Stimulated activated CD8-positive, alpha-beta memory T cell treated with anti-CD3 and anti-CD28 coated beads, Interleukin-15, amount 100 ng/mL, for 48 hours (primary cell): ENCODE measurements at regions not wholly inside any gene's neighbourhood (a gene's known extent, or its start where the extent isn't known, plus 50 kb on each side); places are given as distances from the start of the nearest gene placed in this dataset.

Source experiments
- DNase-seq, 2 donors: peaks; one replicate each; pipeline ENCODE4 v3.0.0-alpha.2; 2020; ENCODE audit warnings: low read depth in 2 of 2

- DNase-seq: no peak
These were observed 186.2 kb downstream of the NEDD1 start for GRCh38 chr12:97093187-97093683.

- DNase-seq: no peak
These were observed 190.7 kb downstream of the NEDD1 start for GRCh38 chr12:97097734-97098133.

GRCh38 chr12:97109441-97109840 lies 202.4 kb downstream of the NEDD1 start:
- no peak for DNase-seq

- no peak for DNase-seq
These were observed 205.1 kb downstream of the NEDD1 start for GRCh38 chr12:97112136-97112535.

GRCh38 chr12:97118796-97119375 lies 211.8 kb downstream of the NEDD1 start:
- no peak for DNase-seq

GRCh38 chr12:97127061-97127460 lies 220.0 kb downstream of the NEDD1 start:
- DNase-seq: no peak

- DNase-seq: no peak
These were observed 224.3 kb downstream of the NEDD1 start for GRCh38 chr12:97131220-97131981.

GRCh38 chr12:97132270-97132669 lies 225.2 kb downstream of the NEDD1 start:
- no peak for DNase-seq

GRCh38 chr12:97134495-97134894 lies 227.4 kb downstream of the NEDD1 start:
- no peak for DNase-seq

GRCh38 chr12:97140355-97140754 lies 233.3 kb downstream of the NEDD1 start:
- DNase-seq: no peak

- no peak for DNase-seq
These were observed 235.8 kb downstream of the NEDD1 start for GRCh38 chr12:97142737-97143410.

- peak; percentile 3 to 11 for DNase-seq
These were observed 242.0 kb downstream of the NEDD1 start for GRCh38 chr12:97148941-97149559.

GRCh38 chr12:97151481-97151880 lies 244.4 kb downstream of the NEDD1 start:
- no peak for DNase-seq

- no peak for DNase-seq
These were observed 252.3 kb downstream of the NEDD1 start for GRCh38 chr12:97159377-97159776.

GRCh38 chr12:97160277-97160676 lies 253.2 kb downstream of the NEDD1 start:
- DNase-seq: no peak

- no peak for DNase-seq
These were observed 255.1 kb downstream of the NEDD1 start for GRCh38 chr12:97162173-97162572.

GRCh38 chr12:97164936-97165335 lies 257.9 kb downstream of the NEDD1 start:
- DNase-seq: no peak

GRCh38 chr12:97167598-97167997 lies 260.5 kb downstream of the NEDD1 start:
- no peak for DNase-seq

GRCh38 chr12:97168804-97169203 lies 261.7 kb downstream of the NEDD1 start:
- DNase-seq: no peak

GRCh38 chr12:97169889-97170567 lies 263.0 kb downstream of the NEDD1 start:
- no peak for DNase-seq

- DNase-seq: no peak
These were observed 266.8 kb downstream of the NEDD1 start for GRCh38 chr12:97173688-97174410.
